HG03025 (cell line): ENCODE measurements at regions not wholly inside any gene's neighbourhood (a gene's known extent, or its start where the extent isn't known, plus 50 kb on each side); places are given as distances from the start of the nearest gene placed in this dataset.
A peak's percentile ranks its signal among the peaks of the same experiment; 100 is the strongest.
"Not testable (repeated sequence)": the region's sequence is repeated elsewhere in the genome, so short reads cannot be mapped to it uniquely, and the experiment has no call there.

ENCODE experiments used
- ATAC-seq: cut with Tn5 transposase; IDR thresholded peaks from one replicate; pipeline ENCODE4 v1.9.1; 2021; ENCODE audit warnings: mild to moderate bottlenecking, moderate library complexity; ENCODE audit not compliant: unreplicated experiment, low FRiP score

GRCh38 chr13:50222569-50223332 is 207.5 kb downstream of the KCNRG start:
- ATAC-seq: no peak

GRCh38 chr13:50224534-50224933 is 209.3 kb downstream of the KCNRG start:
- peak; percentile 68 for ATAC-seq

- no peak for ATAC-seq
These were observed 210.2 kb downstream of the KCNRG start for GRCh38 chr13:50225193-50226155.

GRCh38 chr13:50226515-50227155 is 211.4 kb downstream of the KCNRG start:
- ATAC-seq: peak; percentile 40

GRCh38 chr13:50227361-50227760 is 212.1 kb downstream of the KCNRG start:
- ATAC-seq: no peak

GRCh38 chr13:50228527-50228926 is 213.3 kb downstream of the KCNRG start:
- ATAC-seq: no peak

GRCh38 chr13:50229960-50230661 is 214.9 kb downstream of the KCNRG start:
- no peak for ATAC-seq

GRCh38 chr13:50230662-50230978 is 215.4 kb downstream of the KCNRG start:
- ATAC-seq: no peak

GRCh38 chr13:50233574-50233973 is 218.3 kb downstream of the KCNRG start:
- not testable (repeated sequence) for ATAC-seq

GRCh38 chr13:50235604-50236342 is 220.5 kb downstream of the KCNRG start:
- ATAC-seq: peak; percentile 35

GRCh38 chr13:50236898-50237318 is 221.7 kb downstream of the KCNRG start:
- peak; percentile 67 for ATAC-seq

- no peak for ATAC-seq
These were observed 223.7 kb downstream of the KCNRG start for GRCh38 chr13:50238922-50239321.

GRCh38 chr13:50241479-50241878 is 226.2 kb downstream of the KCNRG start:
- no peak for ATAC-seq

- no peak for ATAC-seq
These were observed 228.7 kb downstream of the KCNRG start for GRCh38 chr13:50243931-50244330.

GRCh38 chr13:50244355-50244712 is 229.1 kb downstream of the KCNRG start:
- no peak for ATAC-seq

GRCh38 chr13:50244713-50245574 is 229.7 kb downstream of the KCNRG start:
- ATAC-seq: peak; percentile 96

- no peak for ATAC-seq
These were observed 232.0 kb downstream of the KCNRG start for GRCh38 chr13:50247223-50247622.

- ATAC-seq: no peak
These were observed 233.4 kb downstream of the KCNRG start for GRCh38 chr13:50248516-50249143.

- no peak for ATAC-seq
These were observed 233.9 kb downstream of the KCNRG start for GRCh38 chr13:50249144-50249521.
